H9 (cell line): ENCODE measurements at regions not wholly inside any gene's neighbourhood (a gene's known extent, or its start where the extent isn't known, plus 50 kb on each side); places are given as distances from the start of the nearest gene placed in this dataset.

Experiments
- DNase-seq: peaks from one replicate; pipeline ENCODE4 v3.0.0-alpha.2; 2017
- H2AFZ ChIP-seq: one replicate; pipeline ENCODE4 v1.6.1; 2013; ENCODE audit warnings: mild to moderate bottlenecking, low read length, control low read depth, moderate library complexity
- H2AK5ac ChIP-seq: 2 replicates; pipeline ENCODE4 v1.6.1; 2013; ENCODE audit warnings: low read length, control low read depth, mixed read lengths; ENCODE audit not compliant: insufficient read length
- H2BK120ac ChIP-seq: one replicate; pipeline ENCODE4 v1.6.1; 2013; ENCODE audit warnings: low read depth, mild to moderate bottlenecking, low read length, control low read depth, inconsistent platforms; ENCODE audit not compliant: poor library complexity, severe bottlenecking
- H2BK12ac ChIP-seq: 2 replicates; pipeline ENCODE4 v1.6.1; 2013; ENCODE audit warnings: low read length, control low read depth, mixed read lengths, low read depth; ENCODE audit not compliant: insufficient read length
- H2BK15ac ChIP-seq: 2 replicates; pipeline ENCODE4 v1.6.1; 2013; ENCODE audit warnings: low read depth, low read length, control low read depth
- H2BK20ac ChIP-seq: one replicate; pipeline ENCODE4 v1.6.1; 2013; ENCODE audit warnings: low read depth, mild to moderate bottlenecking, low read length, control low read depth, inconsistent platforms; ENCODE audit not compliant: poor library complexity, severe bottlenecking
- H2BK5ac ChIP-seq: 2 replicates; pipeline ENCODE4 v1.6.1; 2013; ENCODE audit warnings: low read length, control low read depth, mixed read lengths; ENCODE audit not compliant: insufficient read length
- H3K14ac ChIP-seq: 2 replicates; pipeline ENCODE4 v1.6.1; 2013; ENCODE audit warnings: low read length, control low read depth; ENCODE audit not compliant: insufficient read depth
- H3K18ac ChIP-seq: 2 replicates; pipeline ENCODE4 v1.6.1; 2013; ENCODE audit warnings: low read depth, mild to moderate bottlenecking, mixed read lengths, low read length, control low read depth; ENCODE audit not compliant: insufficient read length
- H3K23ac ChIP-seq: 2 replicates; pipeline ENCODE4 v1.6.1; 2013; ENCODE audit warnings: low read length, control low read depth, mixed read lengths, low read depth; ENCODE audit not compliant: insufficient read length
- H3K23me2 ChIP-seq: 2 replicates; pipeline ENCODE4 v1.6.1; 2013; ENCODE audit warnings: low read depth, mild to moderate bottlenecking, mixed read lengths, low read length, control low read depth; ENCODE audit not compliant: insufficient read length, poor library complexity, severe bottlenecking
- H3K27ac ChIP-seq: 2 replicates; pipeline ENCODE4 v1.5.1; 2013; ENCODE audit warnings: low read length, control low read depth, mixed read lengths, low read depth; ENCODE audit not compliant: insufficient read length
- H3K27me3 ChIP-seq: 2 replicates; pipeline ENCODE4 v1.6.1; 2013; ENCODE audit warnings: low read length, control low read depth, inconsistent platforms; ENCODE audit not compliant: insufficient read depth
- H3K4ac ChIP-seq: 2 replicates; pipeline ENCODE4 v1.6.1; 2013; ENCODE audit warnings: low read depth, mild to moderate bottlenecking, control low read depth, inconsistent platforms, low read length, moderate library complexity
- H3K4me1 ChIP-seq: 2 replicates; pipeline ENCODE4 v1.6.1; 2013; ENCODE audit warnings: low read length, control low read depth, inconsistent platforms; ENCODE audit not compliant: insufficient read depth
- H3K4me2 ChIP-seq: 2 replicates; pipeline ENCODE4 v1.6.1; 2013; ENCODE audit warnings: low read length, control low read depth, mixed read lengths; ENCODE audit not compliant: insufficient read length, insufficient read depth
- H3K56ac ChIP-seq: 2 replicates; pipeline ENCODE4 v1.6.1; 2013; ENCODE audit warnings: low read depth, mild to moderate bottlenecking, mixed read lengths, low read length, control low read depth; ENCODE audit not compliant: insufficient read length
- H3K79me1 ChIP-seq: 2 replicates; pipeline ENCODE4 v1.6.1; 2013; ENCODE audit warnings: low read depth, mild to moderate bottlenecking, moderate library complexity, low read length, control low read depth, inconsistent platforms; ENCODE audit not compliant: insufficient read depth, poor library complexity, severe bottlenecking
- H3K79me2 ChIP-seq: 2 replicates; pipeline ENCODE4 v1.6.1; 2013; ENCODE audit warnings: low read length, control low read depth, inconsistent platforms; ENCODE audit not compliant: insufficient read depth
- H3K9ac ChIP-seq: 2 replicates; pipeline ENCODE4 v1.6.1; 2013; ENCODE audit warnings: low read length, control low read depth, mixed read lengths; ENCODE audit not compliant: insufficient read length; ENCODE audit errors: extremely low read depth
- H3K9me3 ChIP-seq: one replicate; pipeline ENCODE4 v1.6.1; 2013; ENCODE audit warnings: low read depth, low read length, inconsistent platforms; ENCODE audit not compliant: control insufficient read depth
- H3T11ph ChIP-seq: one replicate; pipeline ENCODE4 v1.6.1; 2013; ENCODE audit warnings: mild to moderate bottlenecking, low read length, control low read depth, inconsistent platforms
- H4K20me1 ChIP-seq: one replicate; pipeline ENCODE4 v1.6.1; 2013; ENCODE audit not compliant: control insufficient read depth, insufficient read length, insufficient read depth
- H4K5ac ChIP-seq: 2 replicates; pipeline ENCODE4 v1.6.1; 2013; ENCODE audit warnings: low read depth, mild to moderate bottlenecking, mixed read lengths, low read length, control low read depth; ENCODE audit not compliant: insufficient read length
- H4K8ac ChIP-seq: replicated peaks from 2 replicates; pipeline ENCODE4 v1.6.1; 2013; ENCODE audit warnings: low read length, control low read depth, mixed read lengths, low read depth; ENCODE audit not compliant: insufficient read length
- H4K91ac ChIP-seq: 2 replicates; pipeline ENCODE4 v1.6.1; 2013; ENCODE audit warnings: low read depth, mild to moderate bottlenecking, moderate library complexity, mixed read lengths, low read length, control low read depth; ENCODE audit not compliant: insufficient read length
- H3K27ac Mint-ChIP-seq, 3 experiments: 2 replicates in 2 of 3; 3 replicates in 1 of 3; pipeline ENCODE4 v1.8.0; 2020 to 2021; ENCODE audit warnings: mixed read lengths in 3 of 3, mild to moderate bottlenecking in 1 of 3, moderate library complexity in 1 of 3
- H3K27me3 Mint-ChIP-seq: 2 replicates; pipeline ENCODE4 v1.8.0; 2021; ENCODE audit warnings: low read depth, mild to moderate bottlenecking, moderate library complexity, mixed read lengths
- H3K36me3 Mint-ChIP-seq, 3 experiments: 2 replicates in 2 of 3; 3 replicates in 1 of 3; pipeline ENCODE4 v1.8.0; 2020 to 2021; ENCODE audit warnings: low read depth in 3 of 3, mixed read lengths in 3 of 3; ENCODE audit not compliant: insufficient read depth in 1 of 3
- H3K4me1 Mint-ChIP-seq, 2 experiments: 2 replicates each; pipeline ENCODE4 v1.8.0; 2020; ENCODE audit warnings: mixed read lengths in 2 of 2
- H3K4me3 Mint-ChIP-seq, 2 experiments: 2 replicates in 1 of 2; 3 replicates in 1 of 2; pipeline ENCODE4 v1.8.0; 2020 to 2021; ENCODE audit warnings: mild to moderate bottlenecking in 2 of 2, mixed read lengths in 2 of 2, moderate library complexity in 1 of 2
- H3K9me3 Mint-ChIP-seq, 2 experiments: 2 replicates in 1 of 2; 3 replicates in 1 of 2; pipeline ENCODE4 v1.8.0; 2020; ENCODE audit warnings: mild to moderate bottlenecking in 2 of 2, mixed read lengths in 2 of 2, moderate library complexity in 1 of 2
- WGBS: extraction: QIAGEN DNeasy Blood & Tissue Kit; methylation state at CpG from one replicate; pipeline ENCODE4 v1.1.7; 2013; ENCODE audit warnings: missing lambda C conversion rate, low lambda C conversion rate, mixed read lengths; ENCODE audit not compliant: insufficient read length; ENCODE audit errors: extremely low coverage; 5-methylcytosine and 5-hydroxymethylcytosine counted together
- TF ChIP-seq, protein P1 (sequence below): fragments of 200-600 bp; sonication (generic); conservative IDR thresholded peaks from 3 replicates; pipeline ENCODE4 v1.8.0; 2021; ENCODE audit warnings: antibody characterized with exemption, mild to moderate bottlenecking

GRCh38 chr1:197850918-197851317 lies 51.5 kb upstream of the C1orf53 start:
- H3K27ac Mint-ChIP-seq, result no peak overlapping the region
- H2BK15ac ChIP-seq, result no peak overlapping the region

More at GRCh38 chr1:197850918-197851317, 51.5 kb upstream of the C1orf53 start:
- Histone ChIP-seq H2BK120ac (no peak overlapping the region), H2BK12ac (no peak overlapping the region), H3K4me2 (no peak overlapping the region), H2BK20ac (no peak overlapping the region), H3T11ph (no peak overlapping the region), H3K79me2 (no peaks in the 10 kb centered on the region), H3K9me3 (no peaks in the 10 kb centered on the region), H3K14ac (no peak overlapping the region), H3K23ac (no peak overlapping the region), H4K91ac (no peak overlapping the region), H4K20me1 (no peaks in the 10 kb centered on the region), H3K79me1 (no peaks in the 10 kb centered on the region), H3K23me2 (no peaks in the 10 kb centered on the region), H2AFZ (no peak overlapping the region), H3K4me1 (no peaks in the 10 kb centered on the region), H3K18ac (no peak overlapping the region), H4K8ac (no peak overlapping the region), H3K4ac (no peak overlapping the region), H3K27me3 (no peaks in the 10 kb centered on the region), H4K5ac (no peak overlapping the region), H2BK5ac (no peak overlapping the region), H3K27ac (no peak overlapping the region), H3K56ac (no peak overlapping the region), H2AK5ac (no peak overlapping the region), H3K9ac (no peak overlapping the region)
- DNase-seq, result no peak
- WGBS, result no CpG with 5 or more reads among the region's 1 CpG
- no peaks in the 10 kb centered on the region; a peak in 1 of 5 replicates for H3K9me3 Mint-ChIP-seq
- no peaks in the 10 kb centered on the region; a peak in 1 of 7 replicates for H3K36me3 Mint-ChIP-seq
- TF ChIP-seq, protein P1, sequence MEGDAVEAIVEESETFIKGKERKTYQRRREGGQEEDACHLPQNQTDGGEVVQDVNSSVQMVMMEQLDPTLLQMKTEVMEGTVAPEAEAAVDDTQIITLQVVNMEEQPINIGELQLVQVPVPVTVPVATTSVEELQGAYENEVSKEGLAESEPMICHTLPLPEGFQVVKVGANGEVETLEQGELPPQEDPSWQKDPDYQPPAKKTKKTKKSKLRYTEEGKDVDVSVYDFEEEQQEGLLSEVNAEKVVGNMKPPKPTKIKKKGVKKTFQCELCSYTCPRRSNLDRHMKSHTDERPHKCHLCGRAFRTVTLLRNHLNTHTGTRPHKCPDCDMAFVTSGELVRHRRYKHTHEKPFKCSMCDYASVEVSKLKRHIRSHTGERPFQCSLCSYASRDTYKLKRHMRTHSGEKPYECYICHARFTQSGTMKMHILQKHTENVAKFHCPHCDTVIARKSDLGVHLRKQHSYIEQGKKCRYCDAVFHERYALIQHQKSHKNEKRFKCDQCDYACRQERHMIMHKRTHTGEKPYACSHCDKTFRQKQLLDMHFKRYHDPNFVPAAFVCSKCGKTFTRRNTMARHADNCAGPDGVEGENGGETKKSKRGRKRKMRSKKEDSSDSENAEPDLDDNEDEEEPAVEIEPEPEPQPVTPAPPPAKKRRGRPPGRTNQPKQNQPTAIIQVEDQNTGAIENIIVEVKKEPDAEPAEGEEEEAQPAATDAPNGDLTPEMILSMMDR, result no peak
- H3K27me3 Mint-ChIP-seq, result no peaks in the 10 kb centered on the region
- H3K4me1 Mint-ChIP-seq, result no peaks in the 10 kb centered on the region
- H3K4me3 Mint-ChIP-seq, result no peak overlapping the region
